ENCODE measurements at regions not wholly inside any gene's neighbourhood (a gene's known extent, or its start where the extent isn't known, plus 50 kb on each side); places are given as distances from the start of the nearest gene placed in this dataset.

DNA sequence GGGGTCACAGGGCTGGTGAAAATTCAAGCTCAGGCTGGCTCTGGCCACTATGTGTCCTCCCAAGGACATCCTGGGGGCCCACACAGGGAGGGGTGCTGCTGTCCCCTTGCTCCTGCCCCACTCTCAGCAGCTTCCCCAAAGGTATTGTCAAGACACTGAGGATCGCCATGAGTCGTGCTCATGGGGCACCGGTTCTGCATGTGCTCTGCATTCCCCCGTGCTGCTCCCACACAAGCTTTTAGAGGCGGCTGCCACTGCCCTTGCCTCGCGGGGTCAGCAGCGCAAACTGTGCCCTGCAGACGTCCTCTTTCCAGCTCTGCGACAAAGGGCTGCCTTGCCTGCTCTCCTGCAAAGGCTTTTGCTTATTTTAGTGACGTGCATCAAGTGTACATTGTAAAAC lies 179.8 kb downstream of the ERMARD start:
- TF ChIP-seq JUN (IDR thresholded peaks at IDR 0.05; ENCODE audit: low read depth, low read length) (no peak), CBX5 (IDR thresholded peaks at IDR 0.05; ENCODE audit: low read depth, low read length) (no peak), CHD2 (IDR thresholded peaks at IDR 0.05; ENCODE audit: low read length) (no peak), CBX8 (IDR thresholded peaks at IDR 0.05; ENCODE audit: borderline replicate concordance, low read depth, low read length) (no peak), POLR2A (IDR thresholded peaks at IDR 0.05; ENCODE audit: control extremely low read depth in 1 of 2, low read depth in 2 of 2, low read length in 2 of 2) (no peak), POLR2AphosphoS5 (IDR thresholded peaks at IDR 0.05; ENCODE audit: low read depth, low read length) (no peak), RBBP5 (IDR thresholded peaks at IDR 0.05; ENCODE audit: borderline replicate concordance, low read depth, low read length) (no peak), KDM1A (IDR thresholded peaks at IDR 0.05; ENCODE audit: borderline replicate concordance, low read length) (no peak), EP300 (IDR thresholded peaks at IDR 0.05; ENCODE audit: borderline replicate concordance in 1 of 2, low read depth in 2 of 2, low read length in 2 of 2) (no peak), TAF1 (IDR thresholded peaks at IDR 0.05; ENCODE audit: low read depth, low read length) (no peak), HDAC6 (IDR thresholded peaks at IDR 0.05; ENCODE audit: low read depth, low read length) (no peak)
- TF ChIP-seq, protein P1, sequence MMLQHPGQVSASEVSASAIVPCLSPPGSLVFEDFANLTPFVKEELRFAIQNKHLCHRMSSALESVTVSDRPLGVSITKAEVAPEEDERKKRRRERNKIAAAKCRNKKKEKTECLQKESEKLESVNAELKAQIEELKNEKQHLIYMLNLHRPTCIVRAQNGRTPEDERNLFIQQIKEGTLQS (IDR thresholded peaks at IDR 0.05; ENCODE audit: insufficient read depth, low read depth, low read length): no peak
- TF ChIP-seq, protein P2, sequence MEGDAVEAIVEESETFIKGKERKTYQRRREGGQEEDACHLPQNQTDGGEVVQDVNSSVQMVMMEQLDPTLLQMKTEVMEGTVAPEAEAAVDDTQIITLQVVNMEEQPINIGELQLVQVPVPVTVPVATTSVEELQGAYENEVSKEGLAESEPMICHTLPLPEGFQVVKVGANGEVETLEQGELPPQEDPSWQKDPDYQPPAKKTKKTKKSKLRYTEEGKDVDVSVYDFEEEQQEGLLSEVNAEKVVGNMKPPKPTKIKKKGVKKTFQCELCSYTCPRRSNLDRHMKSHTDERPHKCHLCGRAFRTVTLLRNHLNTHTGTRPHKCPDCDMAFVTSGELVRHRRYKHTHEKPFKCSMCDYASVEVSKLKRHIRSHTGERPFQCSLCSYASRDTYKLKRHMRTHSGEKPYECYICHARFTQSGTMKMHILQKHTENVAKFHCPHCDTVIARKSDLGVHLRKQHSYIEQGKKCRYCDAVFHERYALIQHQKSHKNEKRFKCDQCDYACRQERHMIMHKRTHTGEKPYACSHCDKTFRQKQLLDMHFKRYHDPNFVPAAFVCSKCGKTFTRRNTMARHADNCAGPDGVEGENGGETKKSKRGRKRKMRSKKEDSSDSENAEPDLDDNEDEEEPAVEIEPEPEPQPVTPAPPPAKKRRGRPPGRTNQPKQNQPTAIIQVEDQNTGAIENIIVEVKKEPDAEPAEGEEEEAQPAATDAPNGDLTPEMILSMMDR (IDR thresholded peaks at IDR 0.05; ENCODE audit: control extremely low read depth in 1 of 3, insufficient read depth in 1 of 3, low read depth in 1 of 3, low read length in 3 of 3): no peak

Measured in H1 (cell line).